ENCODE measurements at regions not wholly inside any gene's neighbourhood (a gene's known extent, or its start where the extent isn't known, plus 50 kb on each side); places are given as distances from the start of the nearest gene placed in this dataset.

DNA sequence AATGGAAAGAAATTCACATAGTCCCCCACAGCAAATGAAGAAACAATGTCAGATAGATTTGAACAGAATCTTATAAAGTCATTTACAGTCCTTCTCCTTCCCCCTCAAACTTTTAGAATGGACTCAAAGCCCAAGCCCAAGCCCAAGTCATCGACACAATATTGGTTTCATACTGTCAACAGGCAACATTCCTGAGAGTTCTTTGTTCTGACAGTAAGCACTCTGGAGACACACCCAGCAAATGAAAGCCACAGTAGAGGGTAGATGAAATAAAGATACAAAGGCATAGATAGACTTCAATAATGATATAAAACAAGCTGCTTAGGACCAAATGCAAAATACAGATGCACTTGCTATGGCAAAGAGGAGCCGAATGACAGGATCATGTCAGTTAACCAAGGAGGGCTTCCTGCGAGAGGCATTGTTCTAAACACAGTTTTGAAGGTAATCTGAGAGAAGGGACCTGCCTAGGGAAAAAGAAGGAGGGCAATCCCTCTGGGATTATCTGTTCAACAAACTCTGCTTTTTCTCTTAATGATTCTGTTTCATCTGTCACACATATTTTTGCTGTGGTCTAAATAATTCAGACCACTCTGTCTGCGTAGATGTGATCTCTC lies 97.1 kb upstream of the MAP4K3 start:
- no peak for DNase-seq (ENCODE audit: low spot score)

DNA sequence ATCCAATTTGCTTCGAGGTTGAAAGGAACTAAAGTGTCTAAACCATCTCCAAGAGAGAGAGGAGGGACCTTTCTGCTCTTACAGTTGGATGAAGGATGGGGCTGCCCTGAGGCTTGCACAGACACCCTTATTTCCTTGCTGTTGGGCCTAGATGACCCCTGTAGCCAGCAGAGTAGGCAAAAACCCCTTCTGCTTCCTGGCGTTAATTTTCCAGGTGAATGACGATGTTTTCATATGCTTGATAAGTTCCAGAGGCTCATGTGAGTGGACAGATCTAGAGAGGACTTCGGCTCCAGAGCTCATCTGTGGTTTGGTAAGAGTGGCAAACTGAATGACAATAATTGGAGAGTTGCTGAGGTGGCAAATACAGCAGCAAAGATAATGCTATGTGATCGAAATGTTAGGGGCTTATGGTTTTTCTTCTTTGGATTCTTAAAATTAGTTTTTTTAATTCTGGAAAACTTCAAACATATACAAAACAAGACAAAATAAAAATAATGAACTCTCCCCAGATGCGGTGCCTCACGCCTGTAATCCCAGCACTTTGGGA lies 98.6 kb upstream of the MAP4K3 start:
- no peak for DNase-seq (ENCODE audit: low spot score)
- no peak for FAIRE-seq

More for the DNA sequence above, 97.1 kb upstream of the MAP4K3 start:
- no peak for FAIRE-seq

DNA sequence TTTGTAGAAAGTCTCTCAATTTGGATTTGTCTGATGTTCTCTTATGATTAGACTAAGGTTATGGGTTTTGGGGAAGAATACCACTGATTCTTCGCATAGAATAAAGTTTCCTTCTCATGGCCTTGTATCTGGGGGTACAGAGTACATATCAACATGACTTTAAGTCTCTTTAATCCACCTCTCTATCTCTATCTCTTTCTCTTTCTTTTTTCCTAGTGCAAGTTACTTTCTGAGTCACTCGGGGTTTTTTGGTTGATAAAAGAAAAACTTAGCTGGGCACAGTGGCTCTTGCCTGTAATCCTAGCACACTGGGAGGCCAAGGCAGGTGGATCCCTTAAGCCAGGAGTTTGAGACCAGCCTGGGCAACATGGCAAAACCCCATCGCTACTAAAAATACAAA lies 100.1 kb upstream of the MAP4K3 start:
- no peak for FAIRE-seq
- DNase-seq (ENCODE audit: low spot score) = no peak

DNA sequence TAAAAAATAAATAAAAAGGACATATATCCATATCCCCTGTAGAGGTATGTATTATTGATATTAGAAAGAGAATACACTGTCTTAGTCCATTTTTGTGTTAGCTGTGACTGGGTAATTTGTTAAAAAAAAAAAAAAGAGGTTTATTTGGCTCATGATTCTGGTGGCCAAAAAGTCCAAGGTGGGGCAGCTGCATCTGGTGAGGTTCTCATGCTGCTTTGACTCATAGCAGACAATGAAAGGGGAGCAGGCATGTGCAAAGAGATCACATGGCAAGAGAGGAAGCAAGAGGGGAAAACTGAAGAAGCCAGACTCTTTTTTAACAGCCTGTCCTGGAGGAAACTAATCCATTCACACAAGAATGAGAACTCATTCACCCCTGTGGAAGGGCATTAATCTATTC lies 101.6 kb upstream of the MAP4K3 start:
- DNase-seq (ENCODE audit: low spot score) (no peak), FAIRE-seq (no peak)

DNA sequence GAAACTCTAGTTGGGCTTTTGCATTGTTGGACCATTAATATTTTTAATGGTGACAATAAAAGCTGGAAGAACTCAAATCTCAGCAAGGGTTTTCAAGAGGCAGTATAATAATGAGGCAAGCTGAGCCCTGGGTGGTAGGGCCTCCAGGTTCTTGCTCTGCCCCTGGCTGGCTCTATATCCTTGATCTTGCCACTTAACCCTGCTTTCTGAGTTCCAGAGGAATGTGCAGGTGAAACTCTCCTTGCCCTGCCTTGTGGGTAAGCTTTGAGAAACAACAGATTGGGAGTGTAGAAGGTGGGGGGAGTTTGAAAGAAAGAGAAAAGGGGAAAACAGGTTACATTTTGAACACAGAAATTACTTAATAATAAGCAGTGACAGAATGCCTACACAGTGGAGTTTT lies 103.3 kb upstream of the MAP4K3 start:
- DNase-seq (ENCODE audit: low spot score) (no peak), FAIRE-seq (no peak)

DNA sequence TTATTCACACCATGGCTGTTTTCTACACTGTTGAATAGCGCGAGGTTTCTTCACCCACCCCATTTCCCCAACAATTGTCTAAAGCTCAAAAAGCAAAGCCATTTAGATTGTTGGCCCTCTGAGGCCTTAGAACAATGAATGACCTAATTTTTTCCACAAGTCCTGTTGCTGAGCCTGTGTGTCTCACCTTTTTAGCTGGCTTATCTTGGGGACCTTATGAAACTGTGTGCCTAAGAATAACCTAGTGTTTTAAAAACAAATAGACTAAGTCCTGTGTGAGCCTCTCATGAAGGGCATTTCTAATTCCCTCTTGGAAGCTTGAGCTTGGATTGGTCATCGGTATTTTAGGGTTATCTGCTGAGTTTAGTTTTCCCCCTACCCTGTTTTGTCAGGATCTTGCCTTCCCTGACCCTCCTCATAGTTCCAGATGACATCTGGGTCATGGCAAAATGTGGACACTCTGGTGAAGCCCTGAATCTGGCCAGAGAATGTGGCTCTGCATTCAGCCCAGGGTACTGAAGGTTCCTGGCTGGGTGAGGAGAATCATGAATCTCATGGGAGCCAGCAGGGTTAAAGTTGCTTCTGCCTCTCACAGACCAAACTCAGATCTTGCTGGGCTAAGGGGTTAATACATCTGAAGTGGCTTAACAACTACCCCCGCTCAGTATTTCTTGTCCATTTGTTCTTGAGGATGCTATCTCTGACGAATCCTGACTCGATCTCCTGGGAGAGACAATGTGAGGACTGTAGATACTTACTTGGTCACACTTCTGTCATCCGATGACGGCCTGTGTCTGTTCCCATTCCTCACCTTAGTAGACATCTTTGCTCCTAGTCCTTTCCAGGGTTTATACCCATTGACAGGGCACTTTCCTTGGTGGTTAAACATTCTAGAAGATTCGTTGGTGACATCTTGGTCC lies 104.2 kb upstream of the MAP4K3 start:
- DNase-seq (ENCODE audit: low spot score) (no peak), FAIRE-seq (no peak)

DNA sequence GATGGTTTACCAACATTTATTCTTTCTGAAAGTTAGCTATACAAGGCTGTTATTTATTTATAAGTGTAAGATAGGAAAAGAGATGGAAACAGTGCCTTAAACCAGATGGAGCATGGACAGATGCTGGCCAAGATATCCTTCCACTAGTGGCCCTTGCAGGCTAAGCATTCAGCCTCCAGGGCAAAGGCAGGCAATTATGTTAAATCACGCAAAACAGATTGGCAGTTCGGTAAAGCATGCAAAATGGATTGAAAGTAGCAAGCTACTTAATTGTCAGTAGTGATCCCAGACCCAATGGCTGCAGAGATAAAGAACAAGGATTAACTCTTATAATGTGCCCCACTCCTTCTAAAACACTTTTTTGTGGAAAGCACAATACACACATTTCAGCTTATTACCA lies 105.4 kb upstream of the MAP4K3 start:
- no peak for DNase-seq (ENCODE audit: low spot score)
- FAIRE-seq = no peak

DNA sequence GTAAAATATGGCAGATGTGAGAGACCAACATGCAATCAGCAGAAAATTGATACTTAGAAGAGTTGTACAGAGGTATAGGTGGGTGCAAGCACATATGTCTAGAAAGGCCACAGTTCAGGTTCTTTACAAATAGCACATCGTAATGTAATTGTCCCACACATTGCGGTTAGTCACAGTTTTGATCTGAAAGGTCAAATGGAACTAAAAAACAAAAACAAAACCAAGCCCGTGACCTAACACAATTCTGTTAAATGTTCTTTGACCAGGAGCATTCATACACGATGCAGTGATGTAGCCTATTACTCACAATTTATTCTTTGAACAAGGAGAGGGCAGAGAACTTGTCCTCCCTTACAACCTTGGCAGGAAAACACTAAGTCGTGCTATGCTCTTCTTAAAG lies 108.9 kb upstream of the MAP4K3 start:
- FAIRE-seq (no peak), DNase-seq (ENCODE audit: low spot score) (no peak)

DNA sequence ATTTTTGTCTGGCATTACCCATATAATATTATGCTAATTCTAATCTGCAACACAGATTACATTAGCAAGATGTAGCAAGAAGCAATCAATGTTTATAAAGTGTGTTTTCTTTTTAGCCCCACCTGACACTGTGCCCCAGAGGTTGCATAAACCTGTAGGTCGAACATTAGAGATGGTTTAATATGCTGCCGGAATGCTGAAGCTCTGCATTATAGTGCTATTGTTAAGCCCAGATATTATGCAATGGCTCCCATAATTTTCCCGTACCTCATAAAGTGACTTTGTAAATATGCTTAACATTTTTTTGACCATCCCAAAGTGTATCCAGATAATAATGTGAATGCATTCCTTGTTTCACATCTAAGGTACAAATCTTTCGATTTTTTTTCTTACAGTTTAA lies 109.3 kb upstream of the MAP4K3 start:
- FAIRE-seq = no peak
- no peak for DNase-seq (ENCODE audit: low spot score)

DNA sequence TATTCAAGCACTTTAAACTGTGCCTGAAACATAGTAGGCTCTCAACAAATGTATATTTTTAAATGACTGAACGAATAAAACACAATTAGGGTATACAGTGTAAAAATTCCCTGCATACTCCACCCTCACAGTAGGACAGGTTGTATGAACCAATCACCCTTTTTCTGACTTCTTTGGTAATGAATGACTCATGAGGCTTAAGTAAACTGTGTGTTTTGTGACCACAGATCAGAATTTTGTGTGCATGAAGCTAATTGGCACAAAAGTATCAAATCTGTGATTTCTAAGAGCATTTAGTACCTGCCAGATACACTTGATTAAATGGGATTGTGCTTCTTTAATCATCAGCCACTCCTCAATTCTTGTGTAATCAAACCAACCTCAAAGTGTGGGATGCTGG lies 109.9 kb upstream of the MAP4K3 start:
- FAIRE-seq (no peak), DNase-seq (ENCODE audit: low spot score) (no peak)

DNA sequence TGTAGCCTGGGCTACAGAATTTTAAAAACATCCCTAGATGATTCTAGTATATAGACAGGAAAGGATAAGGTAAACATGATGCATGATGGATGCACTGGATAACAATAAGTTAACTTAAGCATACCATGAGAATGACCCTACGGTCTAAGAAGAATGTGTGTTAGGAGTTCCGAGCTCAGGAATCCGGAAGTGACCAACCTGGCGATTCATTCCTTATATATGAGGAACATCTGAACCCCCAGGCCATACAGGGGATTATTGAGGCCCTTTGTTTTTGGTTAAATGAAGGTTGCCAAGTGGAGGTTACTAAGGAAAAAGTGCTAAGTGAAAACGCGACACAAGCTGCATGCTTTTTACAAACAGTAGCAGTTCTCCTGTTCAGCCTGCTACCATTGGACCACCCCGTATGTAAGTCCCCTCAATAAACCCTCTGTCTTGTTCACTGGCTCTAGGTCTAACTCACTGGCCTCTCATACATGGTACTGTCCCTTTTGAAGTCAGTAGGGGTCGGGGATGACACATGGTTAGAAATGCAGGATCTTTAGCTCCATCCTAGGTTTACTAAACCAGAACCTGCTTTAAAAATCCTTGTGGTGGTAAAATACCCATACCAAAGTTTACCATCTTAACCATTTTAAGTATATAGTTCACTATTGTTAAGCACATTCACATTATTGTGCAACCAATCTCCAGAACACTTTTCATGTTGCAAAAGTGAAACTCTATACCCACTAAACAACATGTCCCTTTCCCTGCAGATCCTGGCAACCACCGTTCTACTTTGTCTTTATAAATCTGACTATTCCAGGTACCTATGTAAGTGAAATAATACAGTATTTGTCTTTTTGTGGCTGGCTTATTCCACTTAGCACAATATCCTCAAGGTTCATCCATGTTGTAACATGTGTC lies 111.0 kb upstream of the MAP4K3 start:
- FAIRE-seq (no peak), DNase-seq (ENCODE audit: low spot score) (no peak)

DNA sequence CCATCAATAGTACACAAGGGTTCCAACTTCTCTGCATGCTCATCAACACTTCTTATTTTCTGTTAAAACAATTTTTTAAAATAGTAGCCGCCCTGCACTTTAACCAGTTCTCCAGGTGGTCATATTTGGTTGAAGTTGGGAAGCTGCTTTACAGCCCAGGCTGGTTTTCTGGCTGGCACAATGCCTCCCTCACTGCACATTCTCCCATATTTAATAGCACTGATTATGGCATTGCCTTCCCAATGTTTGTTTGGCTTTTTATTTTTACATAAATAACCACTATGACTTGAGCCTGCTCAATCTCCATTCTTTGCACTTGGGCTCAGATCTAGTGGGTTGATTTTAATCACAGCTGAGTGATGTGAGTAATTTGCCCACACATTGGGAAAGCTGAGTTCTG lies 111.9 kb upstream of the MAP4K3 start:
- FAIRE-seq = no peak

DNA sequence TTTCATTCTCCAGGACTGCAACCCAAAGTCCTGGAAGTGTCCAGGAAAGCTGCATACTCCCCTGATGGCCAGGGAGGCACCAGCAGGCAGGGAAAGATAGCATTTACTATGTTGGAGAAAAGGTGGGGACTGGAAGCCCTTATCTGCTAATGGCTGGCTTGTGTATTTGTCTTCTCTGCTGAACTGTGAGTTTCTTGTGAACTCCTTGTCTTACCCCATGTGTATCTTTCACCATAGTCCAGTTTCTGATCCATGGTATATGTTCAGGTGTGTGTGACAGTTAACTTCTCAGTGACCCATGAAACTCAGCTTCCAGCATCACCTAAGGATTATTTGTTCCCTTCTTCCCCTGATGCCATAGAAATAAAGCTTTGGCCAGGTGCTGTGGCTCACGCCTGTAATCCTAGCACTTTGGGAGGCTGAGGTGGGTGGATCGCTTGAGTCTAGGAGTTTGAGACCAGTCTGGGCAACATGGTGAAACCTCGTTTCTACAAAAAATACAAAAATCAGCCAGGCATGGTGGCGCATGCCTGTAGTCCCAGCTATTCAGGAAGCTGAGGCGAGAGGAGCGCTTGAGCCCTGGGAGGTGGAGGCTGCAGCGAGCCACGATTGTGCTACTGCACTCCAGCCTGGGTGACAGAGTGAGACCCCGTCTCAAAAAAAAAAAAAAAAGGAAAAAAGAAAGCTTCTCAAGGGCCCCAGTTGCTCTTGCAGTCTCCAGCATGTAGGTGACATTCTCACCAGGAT lies 112.8 kb upstream of the MAP4K3 start:
- FAIRE-seq = no peak
- DNase-seq (ENCODE audit: low spot score) = no peak

More for the DNA sequence above, 111.9 kb upstream of the MAP4K3 start:
- no peak for DNase-seq (ENCODE audit: low spot score)

DNA sequence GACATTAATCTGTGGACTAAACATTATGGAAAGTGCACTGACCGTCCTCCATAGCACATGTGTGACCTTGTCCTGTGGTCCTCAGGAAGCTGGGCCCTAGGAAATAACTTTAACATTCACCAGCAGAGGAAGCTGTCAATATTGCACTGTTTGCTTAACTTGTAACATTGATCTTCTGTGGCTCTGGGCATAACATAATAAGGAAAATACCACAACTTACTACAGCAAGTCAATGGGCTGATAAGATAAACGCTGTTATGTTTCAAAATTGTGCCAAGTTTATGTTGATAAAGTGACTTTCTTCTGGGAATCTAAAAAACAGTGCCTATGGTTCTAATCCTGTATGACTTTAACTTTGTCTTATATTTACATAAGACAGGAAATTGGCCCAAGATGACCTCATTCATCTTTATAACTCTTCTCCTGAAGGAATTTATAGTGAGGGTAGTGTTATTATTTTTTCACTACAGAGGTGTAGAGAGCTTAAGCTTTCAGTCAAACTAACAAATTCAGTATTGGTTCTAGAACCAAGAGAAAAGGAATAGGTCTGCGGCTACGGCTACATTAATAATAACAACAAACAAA lies 113.7 kb upstream of the MAP4K3 start:
- FAIRE-seq (peak; percentile 68), DNase-seq (ENCODE audit: low spot score) (no peak)

DNA sequence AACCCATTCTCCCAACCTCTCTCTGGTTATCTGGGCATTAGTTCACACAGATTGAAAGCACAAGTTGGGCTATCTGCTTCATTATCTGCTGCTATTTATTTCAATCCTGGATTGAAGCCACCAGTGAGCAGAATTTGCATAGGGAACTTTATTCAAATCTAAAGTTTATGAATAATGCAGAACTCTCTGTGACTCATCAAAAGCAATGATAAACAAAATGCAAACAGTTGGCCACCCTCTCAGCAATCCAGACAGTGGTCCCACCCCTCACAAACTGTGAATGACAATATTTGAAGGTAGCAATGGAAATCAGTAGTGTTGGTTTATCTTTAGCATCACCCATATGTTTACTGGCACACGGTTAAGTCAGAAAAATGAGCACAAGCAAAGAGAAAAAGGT lies 106.8 kb upstream of the TMEM178A start:
- FAIRE-seq = no peak
- DNase-seq (ENCODE audit: low spot score) = no peak

DNA sequence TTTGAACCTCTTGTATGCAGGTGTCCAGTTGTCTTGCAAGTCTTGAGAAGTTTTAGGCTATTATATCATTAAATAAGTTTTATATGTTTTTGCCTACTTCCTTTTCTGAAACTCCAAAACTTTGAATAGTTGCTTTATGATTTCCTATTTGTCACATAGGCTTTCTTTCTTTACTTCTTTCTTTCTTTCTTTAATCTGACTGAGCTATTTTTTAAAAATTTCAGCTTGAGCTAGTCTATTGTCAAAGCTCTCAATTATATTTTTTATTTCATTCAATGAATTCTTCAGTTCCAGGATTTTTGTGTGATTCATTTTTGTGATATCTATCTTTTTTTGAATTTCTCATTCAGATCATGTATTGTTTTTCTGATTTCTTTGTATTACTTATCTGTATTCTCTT lies 102.1 kb upstream of the TMEM178A start:
- DNase-seq (ENCODE audit: low spot score) (no peak), FAIRE-seq (no peak)

DNA sequence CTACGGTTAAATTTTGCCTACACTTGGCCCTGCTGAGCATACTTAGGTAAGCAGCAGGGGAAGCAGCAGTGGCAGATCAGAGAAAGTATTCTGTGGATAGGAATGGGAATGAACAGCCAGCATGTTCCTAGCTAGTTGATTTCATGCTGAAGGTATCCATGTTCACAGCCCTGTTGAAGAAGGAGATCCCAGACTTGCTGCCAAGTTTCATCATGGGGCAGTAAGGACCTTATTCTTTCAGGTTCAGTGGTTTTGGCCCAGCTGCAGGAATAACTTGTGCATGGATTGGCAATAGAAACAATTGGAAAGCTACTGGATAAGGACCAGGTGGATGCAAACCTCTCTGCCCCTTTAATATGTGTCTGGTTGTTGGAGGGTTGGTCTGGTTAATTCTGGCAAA lies 98.2 kb upstream of the TMEM178A start:
- FAIRE-seq = peak; percentile 52
- no peak for DNase-seq (ENCODE audit: low spot score)

DNA sequence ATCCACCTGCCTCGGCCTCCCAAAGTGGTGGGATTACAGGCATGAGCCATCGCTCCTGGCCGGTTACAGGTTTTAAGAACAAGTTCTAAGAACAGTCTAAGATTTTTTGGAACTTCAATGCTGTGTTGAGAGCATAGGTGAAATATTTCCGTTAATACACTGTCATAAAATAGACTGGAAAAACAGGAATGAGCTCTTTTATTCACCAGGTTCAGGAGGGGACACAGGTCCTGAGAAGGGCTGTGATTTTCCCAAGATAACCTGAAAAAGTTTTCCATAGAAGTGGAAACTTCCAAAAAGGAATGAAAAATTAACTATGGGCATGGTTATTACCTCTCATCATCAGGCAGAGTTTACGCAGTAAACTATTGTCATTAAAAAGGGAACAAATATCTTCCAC lies 97.6 kb upstream of the TMEM178A start:
- FAIRE-seq (no peak), DNase-seq (ENCODE audit: low spot score) (no peak)

DNA sequence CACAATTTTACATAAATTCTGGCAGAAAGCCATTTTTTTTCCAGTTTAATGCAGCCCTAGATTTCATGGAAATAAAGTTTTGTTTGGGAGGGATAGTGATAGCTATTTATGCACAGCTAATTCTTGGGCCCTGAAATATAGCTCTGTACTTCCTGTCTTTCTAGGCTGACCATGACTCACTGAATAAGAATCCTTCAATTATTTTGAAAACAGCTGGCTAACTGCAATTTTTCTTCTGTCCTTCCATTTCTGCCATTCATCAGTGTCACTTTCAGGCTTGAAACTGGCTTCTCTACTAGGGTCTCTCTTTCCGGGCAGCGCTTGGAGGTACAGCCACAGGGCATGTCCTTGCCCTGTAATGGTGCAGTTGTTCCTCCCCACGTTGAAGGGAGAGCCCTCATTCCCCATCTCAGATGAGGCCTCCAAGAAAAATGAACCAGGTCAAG lies 97.1 kb upstream of the TMEM178A start:
- FAIRE-seq = no peak
- peak; percentile 81 for DNase-seq (ENCODE audit: low spot score)

DNA sequence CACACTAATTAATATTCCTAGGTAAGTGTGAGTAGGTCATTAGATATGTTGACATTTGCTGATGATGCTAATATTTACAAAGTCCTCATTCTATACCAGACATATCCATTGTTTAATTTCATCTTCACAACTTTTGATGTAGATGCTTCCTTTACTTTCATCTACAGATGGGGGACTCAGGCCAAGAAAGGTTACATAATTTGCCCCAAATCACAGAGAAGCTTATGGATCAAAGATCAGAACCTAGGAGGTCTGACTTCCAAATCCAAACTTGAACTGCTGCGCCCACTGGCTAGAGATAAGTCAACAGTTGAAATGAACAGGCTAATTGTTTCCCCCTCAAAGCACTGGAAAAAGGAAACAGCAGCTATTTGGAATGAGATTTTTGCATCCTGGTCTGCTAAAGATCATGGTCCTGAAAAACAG lies 95.6 kb upstream of the TMEM178A start:
- no peak for DNase-seq (ENCODE audit: low spot score)
- no peak for FAIRE-seq
